DND-41 (cell line): ENCODE measurements at regions not wholly inside any gene's neighbourhood (a gene's known extent, or its start where the extent isn't known, plus 50 kb on each side); places are given as distances from the start of the nearest gene placed in this dataset.

ENCODE experiments used
- EZH2 ChIP-seq: IDR thresholded peaks from 3 replicates; pipeline ENCODE4 v1.6.1; 2012; ENCODE audit warnings: borderline replicate concordance, low read depth, mild to moderate bottlenecking, moderate library complexity, low read length, inconsistent platforms; ENCODE audit not compliant: severe bottlenecking
- TF ChIP-seq, protein P1 (sequence below): IDR thresholded peaks from 2 replicates; pipeline ENCODE4 v1.5.1; 2012; ENCODE audit warnings: borderline replicate concordance, low read length, moderate library complexity, mild to moderate bottlenecking; ENCODE audit not compliant: poor library complexity, severe bottlenecking; ENCODE audit errors: extremely low read depth

DNA sequence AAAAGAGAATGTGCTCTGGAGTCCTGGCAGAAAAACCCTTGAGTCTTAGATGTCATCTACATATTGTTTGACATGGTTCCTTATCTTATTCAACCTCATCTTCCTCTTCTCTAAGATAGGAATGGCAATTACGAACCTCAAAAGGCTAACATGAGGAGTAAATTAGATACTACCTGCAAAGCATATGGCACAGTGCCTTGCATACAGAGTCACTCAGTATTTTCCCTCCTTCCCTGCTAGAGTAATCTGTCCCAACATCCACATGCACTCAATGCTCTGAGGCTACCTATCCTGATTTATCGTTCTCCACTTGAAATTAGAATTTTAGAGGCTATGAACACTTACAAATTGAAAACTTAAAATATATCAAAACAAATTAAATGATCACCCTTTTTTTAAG, 386.7 kb downstream of the RSL24D1 start:
- no peak for TF ChIP-seq EZH2
- TF ChIP-seq, protein P1, sequence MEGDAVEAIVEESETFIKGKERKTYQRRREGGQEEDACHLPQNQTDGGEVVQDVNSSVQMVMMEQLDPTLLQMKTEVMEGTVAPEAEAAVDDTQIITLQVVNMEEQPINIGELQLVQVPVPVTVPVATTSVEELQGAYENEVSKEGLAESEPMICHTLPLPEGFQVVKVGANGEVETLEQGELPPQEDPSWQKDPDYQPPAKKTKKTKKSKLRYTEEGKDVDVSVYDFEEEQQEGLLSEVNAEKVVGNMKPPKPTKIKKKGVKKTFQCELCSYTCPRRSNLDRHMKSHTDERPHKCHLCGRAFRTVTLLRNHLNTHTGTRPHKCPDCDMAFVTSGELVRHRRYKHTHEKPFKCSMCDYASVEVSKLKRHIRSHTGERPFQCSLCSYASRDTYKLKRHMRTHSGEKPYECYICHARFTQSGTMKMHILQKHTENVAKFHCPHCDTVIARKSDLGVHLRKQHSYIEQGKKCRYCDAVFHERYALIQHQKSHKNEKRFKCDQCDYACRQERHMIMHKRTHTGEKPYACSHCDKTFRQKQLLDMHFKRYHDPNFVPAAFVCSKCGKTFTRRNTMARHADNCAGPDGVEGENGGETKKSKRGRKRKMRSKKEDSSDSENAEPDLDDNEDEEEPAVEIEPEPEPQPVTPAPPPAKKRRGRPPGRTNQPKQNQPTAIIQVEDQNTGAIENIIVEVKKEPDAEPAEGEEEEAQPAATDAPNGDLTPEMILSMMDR, result no peak
